HG03565 (cell line): ENCODE measurements at regions not wholly inside any gene's neighbourhood (a gene's known extent, or its start where the extent isn't known, plus 50 kb on each side); places are given as distances from the start of the nearest gene placed in this dataset.
"Not testable (repeated sequence)": the region's sequence is repeated elsewhere in the genome, so short reads cannot be mapped to it uniquely, and the experiment has no call there.

Experiments
- ATAC-seq: cut with Tn5 transposase; IDR thresholded peaks from one replicate; pipeline ENCODE4 v1.9.1; 2021; ENCODE audit warnings: mild to moderate bottlenecking, moderate library complexity; ENCODE audit not compliant: unreplicated experiment

DNA sequence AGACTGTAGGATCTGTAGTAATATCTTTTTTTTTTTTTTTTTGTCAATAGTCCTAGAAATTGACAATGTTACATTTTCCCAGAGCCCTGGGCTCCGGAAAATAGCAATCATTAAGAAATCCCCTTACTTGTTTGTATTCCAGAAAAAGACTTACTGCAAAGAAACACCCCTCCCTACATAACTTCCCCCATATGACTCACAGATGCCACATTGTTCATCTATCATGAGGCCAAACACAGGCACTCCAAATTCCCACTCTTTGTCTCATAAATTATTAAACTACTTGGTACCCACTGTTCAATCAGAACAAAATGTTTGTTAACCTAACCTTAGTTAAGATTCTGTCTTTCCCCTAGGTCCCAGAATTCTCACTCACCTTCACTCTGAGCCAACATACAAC, 53.5 kb downstream of the TEX51 start:
- no peak for ATAC-seq

DNA sequence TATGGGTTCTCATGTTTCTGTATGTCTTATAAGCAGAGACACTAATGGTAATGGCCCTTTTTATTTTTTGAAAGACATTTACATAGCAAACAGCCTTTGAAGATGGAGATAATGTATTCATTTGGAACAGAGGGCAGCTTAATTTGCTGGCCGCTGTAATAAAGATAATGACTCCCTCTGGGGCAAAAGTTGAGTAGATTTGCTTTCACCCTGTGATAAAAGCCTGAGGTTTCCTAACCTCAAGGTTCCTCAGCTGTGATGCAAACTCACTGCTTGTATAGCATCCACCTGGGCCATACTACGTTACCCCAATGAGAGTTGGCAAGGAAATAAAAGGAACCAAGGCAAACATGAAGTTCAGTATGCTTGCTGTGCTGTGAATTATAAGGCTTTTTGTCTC, 54.8 kb downstream of the TEX51 start:
- ATAC-seq: no peak

DNA sequence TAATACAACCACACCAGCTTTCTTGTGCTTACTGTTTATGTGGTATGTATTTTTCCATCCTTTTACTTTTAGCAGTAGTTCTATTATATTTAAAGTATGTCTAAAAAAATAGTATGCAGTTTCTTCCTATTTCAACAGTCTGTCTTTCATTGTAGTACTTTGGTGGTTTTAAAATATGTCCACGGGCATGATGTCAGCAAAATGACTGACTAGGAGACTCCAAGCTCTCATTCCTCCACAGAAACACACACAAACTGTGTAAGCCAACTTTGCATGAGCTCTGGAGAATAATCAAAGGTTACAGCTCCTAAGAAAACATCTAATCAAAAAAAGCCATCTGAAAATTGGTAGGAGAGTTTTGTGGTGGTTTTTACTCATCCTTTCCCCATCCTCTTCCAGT, 56.1 kb downstream of the TEX51 start:
- no peak for ATAC-seq

DNA sequence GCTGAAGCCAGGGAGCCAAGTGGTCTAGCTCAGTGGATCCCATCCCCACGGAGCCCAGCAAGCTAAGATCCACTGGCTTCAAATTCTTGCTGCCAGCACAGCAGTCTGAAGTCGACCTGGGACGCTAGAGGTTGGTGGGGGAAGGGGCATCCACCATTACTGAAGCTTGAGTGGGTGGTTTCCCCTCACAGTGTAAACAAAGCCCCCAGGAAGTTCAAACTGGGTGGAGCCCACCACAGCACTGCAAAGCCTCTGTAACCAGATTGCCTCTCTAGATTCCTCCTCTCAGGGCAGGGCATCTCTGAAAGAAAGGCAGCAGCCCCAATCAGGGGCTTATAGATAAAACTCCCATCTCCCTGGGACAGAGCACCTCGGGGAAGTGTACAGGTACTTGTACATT, 58.1 kb downstream of the TEX51 start:
- ATAC-seq: not testable (repeated sequence)

DNA sequence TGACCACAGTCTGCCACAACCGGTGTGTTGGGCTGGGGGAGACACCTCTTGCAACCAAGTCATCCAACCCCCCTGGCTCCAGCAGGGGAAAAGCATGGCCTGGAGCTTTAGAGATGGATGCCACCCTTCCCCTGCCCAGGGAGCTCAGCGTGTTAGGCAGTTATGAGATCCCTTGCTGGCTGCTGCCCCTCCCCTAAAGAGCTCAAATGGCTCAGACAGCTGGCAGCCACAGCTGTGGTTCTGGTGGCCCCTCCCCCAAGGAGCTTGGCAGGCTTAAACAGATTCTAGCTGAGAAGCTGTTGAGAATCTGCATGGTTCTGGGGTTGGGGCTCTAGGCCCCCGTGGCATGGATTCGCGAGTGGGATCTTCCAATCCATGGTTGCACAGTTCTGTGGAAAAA, 64.7 kb downstream of the TEX51 start:
- no peak for ATAC-seq

DNA sequence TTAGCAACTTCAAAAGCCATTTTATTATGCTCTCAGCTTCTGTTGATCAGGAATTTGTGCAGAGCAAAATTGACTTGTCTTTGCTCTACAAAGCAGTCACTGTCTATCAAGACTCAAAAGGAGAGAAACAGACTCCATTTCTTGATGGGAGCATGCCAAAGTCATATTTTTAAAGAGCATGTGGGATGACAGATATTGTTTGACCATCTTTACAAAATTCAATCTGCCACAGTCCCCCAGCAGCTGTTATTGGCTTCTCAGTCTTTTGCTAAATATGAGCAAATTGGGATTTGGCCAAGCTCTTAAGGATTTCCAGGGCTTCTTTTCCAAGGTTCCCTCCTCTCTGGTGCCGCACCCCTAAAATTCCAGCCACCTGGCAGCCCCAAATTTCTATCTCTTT, 67.9 kb downstream of the TEX51 start:
- ATAC-seq: no peak

DNA sequence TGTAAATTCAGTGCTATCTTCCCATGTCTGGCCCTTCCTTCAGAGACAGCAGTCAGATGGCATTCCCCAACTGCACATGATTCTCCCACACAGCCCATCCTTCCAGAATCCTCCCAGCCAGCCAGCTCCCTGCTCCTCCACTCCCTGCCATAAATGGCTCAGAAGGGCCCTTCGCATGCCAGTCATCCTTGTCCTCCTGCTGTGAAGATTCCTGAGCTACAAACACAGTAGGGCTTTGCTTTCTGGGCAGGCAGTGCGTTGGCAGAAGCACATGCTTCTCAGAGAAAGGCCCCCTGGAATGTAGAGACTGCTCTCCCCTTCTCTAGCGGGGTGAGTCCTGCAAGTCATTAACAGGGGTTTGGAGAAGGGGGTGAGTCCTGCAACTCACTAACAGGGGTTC, 71.9 kb downstream of the TEX51 start:
- ATAC-seq: no peak

DNA sequence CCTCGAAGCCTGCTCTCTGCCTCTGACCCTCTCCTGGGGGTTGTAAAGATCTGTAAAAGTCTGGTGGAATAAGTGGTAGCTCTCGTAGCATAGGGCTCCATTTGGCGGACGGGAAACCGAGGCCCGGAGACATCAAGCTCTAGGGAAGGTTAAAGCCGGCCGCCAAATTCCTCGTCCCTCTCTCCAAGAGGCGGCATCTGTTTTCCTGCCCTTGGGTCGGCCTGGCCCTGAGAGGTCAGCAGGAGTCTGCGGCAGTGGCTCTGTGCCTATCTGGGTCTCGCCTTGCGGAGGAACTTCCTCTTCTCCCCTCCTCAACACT, 72.4 kb downstream of the TEX51 start:
- ATAC-seq: no peak

DNA sequence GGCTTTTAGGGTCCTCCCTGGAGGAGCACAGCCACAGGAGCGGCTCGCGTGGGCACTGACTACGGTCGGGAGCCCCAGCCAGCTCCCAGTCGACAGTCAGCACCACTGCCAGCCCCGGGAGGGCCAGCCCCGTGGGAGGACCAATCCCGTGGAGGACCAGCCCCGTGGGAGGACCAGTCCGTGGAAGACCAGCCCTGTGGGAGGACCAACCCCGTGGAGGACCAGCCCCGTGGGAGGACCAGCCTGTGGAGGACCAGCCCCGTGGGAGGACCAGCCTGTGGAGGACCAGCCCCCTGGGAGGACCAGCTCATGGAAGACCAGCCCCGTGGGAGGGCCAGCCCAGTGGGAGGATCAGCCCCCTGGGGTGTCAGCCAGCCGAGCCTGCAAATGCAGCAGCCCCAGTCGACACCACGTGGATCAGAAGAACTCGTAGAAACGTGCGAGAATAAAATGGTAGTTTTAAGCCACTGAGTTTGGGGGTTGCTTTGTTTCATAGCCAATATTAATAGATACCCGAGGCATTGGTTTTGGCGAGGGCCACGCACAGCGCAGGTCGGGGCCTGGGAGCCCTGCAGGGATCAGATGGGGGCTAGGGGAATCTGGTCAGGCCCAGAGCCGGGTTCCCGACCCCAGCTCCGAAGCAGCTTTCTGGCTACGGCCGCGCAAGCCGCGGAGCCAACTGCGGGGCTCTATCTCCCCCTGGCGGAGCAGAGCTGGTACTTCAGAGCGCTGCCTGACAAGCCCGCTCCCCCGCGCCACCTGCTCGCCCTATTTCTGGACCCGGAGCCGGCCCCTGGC, 73.0 kb downstream of the TEX51 start:
- peak; percentile 85 for ATAC-seq

DNA sequence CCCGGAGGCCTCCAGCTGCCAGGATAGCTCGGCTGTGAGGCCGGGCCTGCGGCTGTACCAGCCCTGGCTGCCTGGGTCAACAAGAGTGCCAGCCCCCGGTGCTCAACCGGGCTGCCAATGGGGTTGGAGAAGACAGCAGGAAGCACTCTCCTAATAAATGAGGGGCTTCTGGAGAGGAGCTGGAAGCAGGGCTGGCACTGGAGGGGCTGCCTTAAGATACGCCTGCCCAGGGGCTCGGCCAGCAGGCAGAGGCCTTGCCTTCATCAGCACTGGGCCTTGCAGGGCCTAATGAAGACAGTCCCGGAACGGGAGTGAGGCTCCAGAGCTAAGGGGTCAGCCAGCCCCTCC, 73.6 kb downstream of the TEX51 start:
- peak; percentile 7 for ATAC-seq

DNA sequence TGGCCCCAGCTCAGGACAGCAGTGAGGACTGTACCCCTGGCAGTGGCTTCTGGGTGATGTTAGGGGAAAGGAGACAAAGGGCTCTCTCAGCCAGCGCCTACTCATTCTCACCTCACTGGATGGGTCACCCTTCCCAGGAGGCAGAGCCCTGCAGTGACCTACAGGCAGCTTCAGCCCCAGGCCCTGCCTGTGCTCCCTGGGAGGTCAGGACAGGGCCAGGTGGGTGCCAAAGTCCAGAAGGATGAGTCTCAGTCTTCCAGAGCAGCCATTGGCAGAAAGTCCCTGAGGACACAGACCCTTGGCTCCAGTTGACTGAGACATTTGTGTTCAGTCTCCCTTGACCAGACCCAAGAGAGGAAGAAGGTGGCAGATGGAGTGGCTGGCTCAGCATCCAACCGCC, 75.1 kb downstream of the TEX51 start:
- ATAC-seq: no peak

DNA sequence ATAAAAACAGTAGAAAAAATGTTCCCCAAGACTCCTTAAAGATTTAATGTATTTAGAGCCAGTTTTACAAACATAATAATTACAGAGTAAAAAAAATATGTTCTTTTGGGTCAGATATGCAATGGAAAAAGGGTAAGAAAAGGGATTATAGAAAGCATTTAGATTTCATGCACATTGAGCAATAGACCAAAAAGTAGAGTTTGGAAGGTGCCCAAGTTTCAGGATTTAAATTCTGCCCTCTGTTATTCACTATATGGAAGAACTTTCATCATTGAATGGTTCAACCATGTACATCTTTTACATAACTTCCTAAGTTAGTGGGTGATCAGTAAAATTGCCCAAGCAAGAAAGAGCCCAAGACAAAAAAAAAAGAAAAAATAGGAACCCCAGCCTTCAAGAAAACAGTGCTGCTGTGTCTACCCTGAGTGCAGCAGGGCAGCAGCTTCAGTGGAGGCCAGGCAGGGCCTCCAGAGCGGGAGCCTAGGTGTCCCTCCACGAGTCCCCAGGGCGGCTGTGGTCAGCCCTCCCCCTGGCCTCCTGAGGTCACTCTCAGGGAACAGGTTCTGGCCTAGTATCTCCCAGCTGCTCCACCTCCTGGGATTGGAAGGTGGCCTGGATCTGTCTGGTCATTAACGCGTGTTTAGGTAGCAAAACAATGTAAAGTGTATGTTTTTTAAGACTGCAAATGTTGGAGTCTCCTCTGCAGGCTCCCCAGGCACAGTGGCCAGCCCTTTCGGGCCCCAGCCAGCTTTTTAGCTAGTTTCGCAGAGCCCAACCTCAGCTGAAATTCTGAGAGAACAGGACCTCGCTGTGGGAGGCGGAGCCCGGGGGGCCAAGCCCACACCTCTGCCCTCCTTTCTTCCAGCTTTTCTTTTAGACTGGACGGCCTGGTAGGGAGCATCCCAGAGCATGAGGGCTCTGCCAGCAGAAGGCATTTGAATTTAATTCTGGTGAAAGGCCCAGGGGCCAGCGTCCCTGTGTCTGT, 77.3 kb downstream of the TEX51 start:
- no peak for ATAC-seq

DNA sequence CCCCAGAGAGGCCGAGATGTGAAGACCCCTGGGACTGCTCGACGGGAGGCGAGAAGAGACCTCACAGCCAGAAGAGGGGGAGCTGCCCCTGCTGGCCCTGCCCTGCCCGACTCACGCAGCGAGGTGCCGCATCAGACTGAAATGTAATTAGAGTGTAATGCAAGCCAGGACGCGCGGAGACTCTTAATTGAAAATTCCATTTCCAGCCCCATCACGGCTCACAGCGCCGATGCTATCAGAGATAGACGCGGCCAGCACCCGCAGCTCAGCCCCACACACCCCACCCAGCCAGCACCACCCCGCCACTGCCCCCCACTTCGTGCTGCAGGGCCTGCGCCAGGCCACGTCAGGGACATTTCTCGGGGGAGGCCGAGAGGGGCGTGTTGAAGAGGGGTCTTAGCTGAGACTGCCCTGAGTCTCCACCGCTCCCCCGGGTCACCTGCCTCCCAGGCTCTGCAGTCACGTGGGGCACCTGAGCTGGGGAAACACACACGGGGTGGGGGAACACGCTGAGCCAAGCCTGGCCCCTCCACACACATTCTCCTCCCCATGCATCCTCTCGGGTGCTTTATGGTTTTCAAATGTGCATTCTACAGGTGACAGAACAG, 78.1 kb downstream of the TEX51 start:
- ATAC-seq: no peak

DNA sequence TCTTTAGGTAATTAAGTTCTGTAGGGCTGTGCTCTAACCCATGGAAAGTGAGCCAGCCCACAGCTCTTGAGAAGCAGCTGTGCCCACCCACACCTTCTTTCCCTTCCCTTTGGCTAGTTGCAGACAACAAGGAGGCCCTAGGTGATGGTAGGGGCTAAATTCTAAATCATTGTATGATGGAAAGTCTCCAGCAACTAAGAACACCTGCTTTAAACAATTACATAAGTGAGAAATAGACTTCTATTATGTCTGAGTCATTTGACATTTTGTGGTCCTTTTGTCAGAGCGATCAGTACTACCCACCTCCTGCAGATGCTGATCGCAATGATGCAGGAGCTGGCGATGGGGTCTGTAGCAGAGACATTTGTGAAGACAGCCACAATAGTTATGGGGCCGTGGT, 79.6 kb downstream of the TEX51 start:
- no peak for ATAC-seq

DNA sequence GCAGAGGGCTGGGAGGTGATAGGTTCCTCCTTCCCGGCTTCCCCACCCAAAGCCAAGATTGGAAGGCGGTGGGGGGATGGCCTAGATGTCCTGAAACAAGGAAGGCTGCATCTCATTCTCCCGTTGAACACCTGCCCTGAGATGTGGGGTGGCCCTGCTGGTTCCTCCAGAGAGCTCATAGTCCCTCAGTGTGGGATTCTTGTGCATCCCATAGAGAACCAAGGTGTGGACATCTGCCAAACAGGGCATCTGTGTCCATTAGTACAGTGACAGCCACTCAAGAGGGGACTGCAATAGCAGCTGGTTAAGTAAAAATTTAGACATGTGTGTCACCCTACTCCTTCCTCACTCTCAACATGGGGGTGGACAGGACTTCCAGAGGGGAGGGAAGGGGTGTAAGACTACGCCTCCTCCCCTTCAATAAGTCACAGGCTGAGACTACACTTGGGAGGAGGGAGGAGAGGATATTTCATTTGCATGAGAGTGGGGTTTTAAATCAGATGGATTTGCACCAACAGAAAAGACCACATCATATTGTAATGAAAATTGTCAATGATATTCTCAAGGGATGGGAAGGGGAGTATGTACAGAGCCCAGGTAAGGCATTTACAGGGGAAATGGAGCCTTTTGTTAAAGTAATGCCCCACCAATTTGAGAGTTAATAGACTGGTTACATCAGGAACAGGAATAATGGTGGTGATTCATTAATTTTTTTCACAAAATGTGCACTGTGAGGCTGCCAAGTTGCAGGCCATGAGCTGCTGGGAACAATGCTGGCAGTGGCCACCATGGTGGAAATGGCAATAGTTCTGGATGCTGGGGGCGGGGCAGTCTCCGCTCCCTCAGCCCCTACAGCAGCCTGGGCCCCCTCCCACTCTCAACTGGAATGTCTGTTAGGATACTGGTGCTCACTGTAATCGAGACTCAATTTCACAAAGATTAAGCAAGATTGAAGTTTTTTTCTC, 80.6 kb downstream of the TEX51 start:
- no peak for ATAC-seq

DNA sequence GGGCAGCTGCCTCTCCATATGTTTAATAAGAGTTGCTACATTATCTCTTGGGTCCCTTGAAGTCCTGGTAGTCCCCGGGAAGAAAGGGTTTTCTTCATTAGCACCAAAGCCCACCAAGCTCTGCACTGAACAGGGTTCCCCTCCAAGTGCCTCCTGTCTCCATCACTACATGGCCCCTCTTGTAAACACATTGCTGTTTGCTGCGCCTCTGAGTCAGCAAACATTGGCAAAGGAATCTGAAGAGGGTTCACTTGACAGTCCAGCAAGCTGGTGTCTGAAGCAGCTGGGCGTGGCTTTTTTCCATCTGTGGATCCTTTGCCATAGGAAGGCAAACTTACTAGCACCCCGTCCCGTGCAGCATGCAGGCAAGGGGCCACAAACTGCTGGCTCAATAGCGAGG, 82.8 kb downstream of the TEX51 start:
- no peak for ATAC-seq

DNA sequence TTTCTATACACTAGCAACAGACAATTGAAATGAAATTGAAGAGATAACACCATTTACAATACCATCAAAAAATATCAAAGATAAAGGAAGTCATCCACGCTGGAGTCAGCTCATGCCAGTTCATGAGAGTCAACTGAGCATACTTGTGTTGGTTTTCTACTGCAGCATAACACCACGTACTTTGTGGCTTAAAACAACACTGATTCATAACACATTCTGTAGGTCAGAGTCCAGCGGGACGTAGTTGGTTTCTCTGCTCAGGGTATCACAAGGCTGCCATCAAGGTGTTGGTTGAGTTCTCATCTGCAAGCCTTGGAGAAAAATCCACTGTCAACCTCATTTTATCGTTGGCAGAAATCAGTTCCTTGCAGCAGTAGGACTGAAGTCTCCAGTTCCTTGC, 84.2 kb downstream of the TEX51 start:
- ATAC-seq: no peak

DNA sequence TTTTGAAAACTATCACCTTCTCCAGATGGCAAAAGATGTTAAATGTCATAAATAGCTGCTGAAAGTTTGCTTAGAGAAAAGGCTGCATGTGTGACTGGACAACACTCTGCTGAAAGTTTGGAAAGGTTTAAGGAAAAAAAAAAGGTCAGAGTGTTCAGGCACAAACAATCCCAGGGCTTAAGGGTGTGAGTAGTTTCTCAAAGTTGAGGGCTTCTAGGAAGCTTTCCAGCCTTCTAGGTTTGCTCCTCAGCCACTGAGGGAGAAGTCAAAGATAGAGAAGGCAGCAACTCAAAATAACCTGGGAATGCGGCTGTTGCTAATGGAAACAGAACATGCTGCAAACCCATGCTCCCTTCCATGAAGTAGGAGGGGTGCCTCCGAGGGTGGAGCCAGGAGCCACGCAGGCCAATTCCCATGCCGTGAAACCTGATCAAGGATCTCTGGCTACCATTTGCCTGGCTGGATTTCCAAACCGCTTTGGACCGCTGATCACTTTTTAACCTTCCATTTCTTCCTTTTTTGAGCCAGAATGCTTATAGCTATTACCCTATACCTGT, 88.0 kb downstream of the TEX51 start:
- ATAC-seq: no peak

DNA sequence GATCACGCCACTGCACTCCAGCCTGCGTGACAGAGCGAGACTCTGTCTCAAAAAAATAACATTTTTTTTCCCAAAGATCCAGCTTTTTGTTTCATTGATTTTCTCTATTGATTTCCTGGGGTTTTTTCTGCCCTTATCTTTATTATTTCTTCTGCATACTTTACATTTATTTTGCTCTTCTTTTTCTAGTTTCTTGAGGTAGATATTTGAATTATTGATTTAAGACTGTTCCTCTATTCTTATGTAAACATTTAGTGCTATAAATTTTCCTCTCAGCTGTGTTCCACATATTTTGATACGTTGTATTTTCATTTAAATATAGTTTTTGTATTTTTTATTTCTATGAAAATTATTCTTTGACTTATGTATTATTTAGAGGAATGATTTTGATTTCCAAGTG, 89.8 kb downstream of the TEX51 start:
- ATAC-seq: no peak

DNA sequence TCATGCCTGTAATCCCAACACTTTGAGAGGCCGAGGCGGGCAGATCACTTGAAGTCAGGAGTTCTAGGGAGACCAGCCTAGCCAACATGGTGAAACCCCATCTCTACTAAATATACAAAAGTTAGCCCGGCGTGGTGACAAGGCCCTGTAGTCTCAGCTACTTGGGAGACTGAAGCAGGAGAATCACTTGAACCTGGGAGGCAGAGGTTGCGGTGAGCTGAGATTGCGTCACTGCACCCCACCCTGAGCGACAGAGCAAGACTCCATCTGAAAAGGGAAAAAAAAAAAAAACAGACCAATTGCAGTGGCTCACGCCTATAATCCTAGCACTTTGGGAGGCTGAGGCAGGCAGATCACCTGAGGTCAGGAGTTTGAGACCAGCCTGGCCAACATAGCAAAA, 90.4 kb downstream of the TEX51 start:
- not testable (repeated sequence) for ATAC-seq
